OCI-LY7 (cell line): ENCODE measurements at regions not wholly inside any gene's neighbourhood (a gene's known extent, or its start where the extent isn't known, plus 50 kb on each side); places are given as distances from the start of the nearest gene placed in this dataset.

Source experiments
- BruUV-seq: library from RNA; stranded (reverse); fragments of 400-500 nt; replicated peaks from 2 replicates; lab custom pipeline; 2021; lab: Mats Ljungman, UMichigan
- CTCF ChIA-PET: fragments of 300-600 bp; sonication (Branson Sonifier 250); formaldehyde crosslinking; loops from one replicate; lab custom pipeline; 2022; ENCODE audit warnings: antibody characterized with exemption; ENCODE audit not compliant: unreplicated experiment; lab: Charles Lee
- POLR2A ChIA-PET: fragments of 300-600 bp; sonication (Branson Sonifier 250); formaldehyde crosslinking; loops from one replicate; lab custom pipeline; 2022; ENCODE audit warnings: antibody characterized with exemption; lab: Charles Lee
- DNase-seq: peaks from one replicate; pipeline ENCODE4 v3.0.0-alpha.2; 2015; ENCODE audit warnings: low spot score
- H2AFZ ChIP-seq: fragments of 200-600 bp; sonication (generic), shearing (Covaris generic); 2 replicates; pipeline ENCODE4 v1.6.1; 2014; ENCODE audit warnings: mild to moderate bottlenecking, antibody characterized with exemption, low read length, moderate library complexity
- H3K27ac ChIP-seq: fragments of 200-600 bp; sonication (generic); 2 replicates; pipeline ENCODE4 v1.5.1; 2014; ENCODE audit warnings: mixed run types, low read depth, mild to moderate bottlenecking, moderate library complexity, low read length, inconsistent platforms; ENCODE audit not compliant: poor library complexity, severe bottlenecking
- H3K36me3 ChIP-seq: fragments of 200-600 bp; sonication (generic); 2 replicates; pipeline ENCODE4 v1.6.1; 2014; ENCODE audit warnings: mild to moderate bottlenecking, antibody characterized with exemption, low read length, moderate library complexity, mixed read lengths; ENCODE audit not compliant: insufficient read depth
- H3K4me1 ChIP-seq: fragments of 200-600 bp; sonication (generic); 2 replicates; pipeline ENCODE4 v1.5.1; 2014; ENCODE audit warnings: mild to moderate bottlenecking, low read length; ENCODE audit not compliant: insufficient read depth, poor library complexity, severe bottlenecking
- H3K4me2 ChIP-seq: fragments of 200-600 bp; sonication (generic); 2 replicates; pipeline ENCODE4 v1.6.1; 2014; ENCODE audit warnings: mild to moderate bottlenecking, low read length
- H3K4me3 ChIP-seq: fragments of 200-600 bp; sonication (generic); 2 replicates; pipeline ENCODE4 v1.5.1; 2014; ENCODE audit warnings: mild to moderate bottlenecking, low read depth, low read length; ENCODE audit not compliant: poor library complexity, severe bottlenecking
- H3K79me2 ChIP-seq: fragments of 200-600 bp; sonication (generic); 2 replicates; pipeline ENCODE4 v1.6.1; 2016; ENCODE audit warnings: low read depth, mild to moderate bottlenecking, low read length, moderate library complexity, mixed read lengths; ENCODE audit not compliant: insufficient read depth
- H3K9me2 ChIP-seq: fragments of 200-600 bp; sonication (generic); 2 replicates; pipeline ENCODE4 v1.6.1; 2016; ENCODE audit warnings: mild to moderate bottlenecking, low read length, mixed read lengths; ENCODE audit not compliant: insufficient read depth
- H3K9me3 ChIP-seq: fragments of 200-600 bp; sonication (generic); 2 replicates; pipeline ENCODE4 v1.6.1; 2014; ENCODE audit warnings: mild to moderate bottlenecking, mixed run types, low read length, mixed read lengths
- H4K20me1 ChIP-seq: fragments of 200-600 bp; sonication (generic); 2 replicates; pipeline ENCODE4 v1.6.1; 2014; ENCODE audit warnings: mild to moderate bottlenecking, antibody characterized with exemption, low read length, moderate library complexity, mixed read lengths; ENCODE audit not compliant: insufficient read depth
- CTCF ChIP-seq: fragments of 200-600 bp; sonication (generic); conservative IDR thresholded peaks from 2 replicates; pipeline ENCODE4 v1.5.1; 2014; ENCODE audit warnings: mild to moderate bottlenecking, antibody characterized with exemption, low read length, moderate library complexity, mixed read lengths
- EZH2phosphoT487 ChIP-seq: fragments of 200-600 bp; sonication (generic); IDR thresholded peaks from 2 replicates; pipeline ENCODE4 v1.6.1; 2018; ENCODE audit warnings: low read depth, borderline replicate concordance, mild to moderate bottlenecking, mixed run types, antibody characterized with exemption, low read length, moderate library complexity, mixed read lengths
- intact Hi-C: fragments of 100-400 bp; cut with micrococcal nuclease; formaldehyde crosslinking; loops from one replicate; pipeline ENCODE4 v1.10.0; 2022; ENCODE audit not compliant: unreplicated experiment

- no peaks in the 10 kb centered on the region for H4K20me1 ChIP-seq
- H3K4me2 ChIP-seq, result no peak overlapping the region
- BruUV-seq, result no TSS peak
Measured at GRCh38 chr18:70422391-70422965, 133.6 kb downstream of the SOCS6 start.

GRCh38 chr18:70421471-70422390, 132.9 kb downstream of the SOCS6 start:
- Histone ChIP-seq H2AFZ (no peak overlapping the region), H3K4me2 (no peak overlapping the region), H3K9me2 (no peaks in the 10 kb centered on the region), H3K4me1 (no peaks in the 10 kb centered on the region), H3K36me3 (no peaks in the 10 kb centered on the region), H3K27ac (no peak overlapping the region), H3K79me2 (no peaks in the 10 kb centered on the region), H3K9me3 (no peaks in the 10 kb centered on the region), H3K4me3 (no peak overlapping the region), H4K20me1 (no peaks in the 10 kb centered on the region)
- TF ChIP-seq EZH2phosphoT487 (no peak), CTCF (no peak)
- ChIA-PET CTCF (no interaction called here), POLR2A (no interaction called here)
- intact Hi-C loops, result no loop called here
- BruUV-seq, result no TSS peak
- DNase-seq, result no peak

More at GRCh38 chr18:70422391-70422965, 133.6 kb downstream of the SOCS6 start:
- no peak for TF ChIP-seq CTCF
- TF ChIP-seq EZH2phosphoT487, result no peak
- CTCF ChIA-PET, result no interaction called here
- no peak for DNase-seq
- Histone ChIP-seq H3K79me2 (no peaks in the 10 kb centered on the region), H3K9me2 (no peaks in the 10 kb centered on the region), H3K4me1 (no peaks in the 10 kb centered on the region), H3K27ac (no peak overlapping the region), H3K9me3 (no peaks in the 10 kb centered on the region), H3K4me3 (no peak overlapping the region), H2AFZ (no peak overlapping the region), H3K36me3 (no peaks in the 10 kb centered on the region)
- POLR2A ChIA-PET, result no interaction called here
- intact Hi-C loops, result no loop called here
